Cardiac fibroblast (primary cell): ENCODE measurements at regions not wholly inside any gene's neighbourhood (a gene's known extent, or its start where the extent isn't known, plus 50 kb on each side); places are given as distances from the start of the nearest gene placed in this dataset.
A peak's percentile ranks its signal among the peaks of the same experiment; 100 is the strongest.
"Not testable (repeated sequence)": the region's sequence is repeated elsewhere in the genome, so short reads cannot be mapped to it uniquely, and the experiment has no call there.

Source experiments
- DNase-seq, 2 donors: peaks; one replicate each; pipeline versions ENCODE4 v3.0.0 to v3.0.0-alpha.2; 2010; ENCODE audit warnings: low read depth in 2 of 2
- H3K4me3 ChIP-seq, 2 donors: replicated peaks in 1 of 2; 1 replicate in 1 of 2; 2 replicates in 1 of 2; pipeline ENCODE4 v1.5.1; 2011; ENCODE audit warnings: low read depth in 2 of 2, low read length in 2 of 2, mild to moderate bottlenecking in 2 of 2, moderate library complexity in 1 of 2
- CTCF ChIP-seq: IDR thresholded peaks from one replicate; pipeline ENCODE4 v1.5.1; 2011; ENCODE audit warnings: low read depth, mild to moderate bottlenecking, low read length, inconsistent platforms

DNA sequence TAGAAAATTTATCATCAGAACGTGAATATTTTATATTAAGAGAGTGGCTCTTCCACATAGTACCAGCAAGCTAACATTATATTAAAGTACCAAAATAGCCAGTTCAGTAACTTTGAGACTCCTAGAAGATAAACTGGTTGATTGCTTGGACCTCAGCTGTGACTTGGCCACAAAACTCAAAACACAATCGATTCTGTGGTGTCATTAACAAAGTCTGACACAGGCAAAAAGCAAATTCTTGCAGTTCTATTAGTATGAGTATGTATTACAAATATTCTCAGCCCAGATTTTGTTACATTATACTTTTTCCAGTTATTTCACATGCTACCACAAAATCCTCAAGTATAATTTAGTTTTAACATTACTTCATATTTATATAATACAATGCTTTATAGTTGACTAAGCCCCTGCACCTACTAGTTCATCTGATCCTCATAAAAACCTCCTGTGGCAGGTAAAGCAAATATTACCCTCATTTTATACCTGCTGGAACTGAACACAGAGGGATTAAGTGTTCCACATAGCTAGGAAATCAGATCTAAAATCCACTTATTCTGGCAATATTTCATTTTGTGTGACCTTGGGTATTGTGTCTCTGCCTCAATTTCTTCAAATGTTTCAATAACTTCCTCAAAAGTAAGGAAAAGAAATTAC is 279.9 kb upstream of the MKLN1 start:
- DNase-seq, result no peak
- no peak for TF ChIP-seq CTCF
- H3K4me3 ChIP-seq, result no peak overlapping the region

DNA sequence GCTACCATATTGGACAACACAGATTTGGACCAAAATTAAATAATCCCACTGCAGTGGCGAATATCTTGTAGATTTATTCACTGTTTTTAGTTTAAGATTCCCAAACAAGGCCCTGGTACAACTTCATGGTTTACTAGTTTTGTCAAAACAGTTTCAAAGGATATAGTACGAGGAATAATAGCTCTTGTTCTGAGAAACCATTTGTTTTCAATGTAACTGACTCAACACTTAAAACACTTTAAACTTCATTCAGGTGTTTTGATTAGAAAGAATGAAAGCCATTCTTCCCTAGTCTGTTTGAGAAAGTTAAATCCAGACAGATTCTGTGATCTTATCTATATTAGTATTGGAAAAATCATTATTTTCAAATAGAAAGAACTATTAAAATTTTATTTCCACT is 276.4 kb upstream of the MKLN1 start:
- no peak for DNase-seq
- no peak overlapping the region for H3K4me3 ChIP-seq
- no peak for TF ChIP-seq CTCF

- no peak overlapping the region for H3K4me3 ChIP-seq
- no peak for TF ChIP-seq CTCF
- no peak for DNase-seq
These were observed 275.3 kb upstream of the MKLN1 start for GRCh38 chr7:131052285-131052904.

DNA sequence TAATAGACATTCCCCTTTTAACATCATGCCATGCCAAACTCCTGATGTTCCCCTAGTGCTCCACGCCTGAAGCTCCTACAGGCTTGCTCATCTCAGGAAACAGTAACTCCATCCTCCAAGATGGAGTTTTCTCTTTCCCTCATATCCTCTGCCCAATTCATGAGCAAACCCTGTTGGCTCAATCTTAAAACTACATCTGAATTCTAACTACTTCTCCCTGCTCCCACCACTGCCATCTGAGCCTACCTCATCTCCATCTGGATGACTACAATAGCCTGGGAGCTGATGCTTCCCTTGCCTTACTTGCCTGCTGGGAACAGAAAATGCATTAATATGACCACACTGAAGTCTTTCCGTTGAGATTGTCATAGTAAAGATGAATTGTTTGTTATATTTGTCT is 271.7 kb upstream of the MKLN1 start:
- no peak for TF ChIP-seq CTCF
- no peak overlapping the region for H3K4me3 ChIP-seq
- DNase-seq, result no peak

DNA sequence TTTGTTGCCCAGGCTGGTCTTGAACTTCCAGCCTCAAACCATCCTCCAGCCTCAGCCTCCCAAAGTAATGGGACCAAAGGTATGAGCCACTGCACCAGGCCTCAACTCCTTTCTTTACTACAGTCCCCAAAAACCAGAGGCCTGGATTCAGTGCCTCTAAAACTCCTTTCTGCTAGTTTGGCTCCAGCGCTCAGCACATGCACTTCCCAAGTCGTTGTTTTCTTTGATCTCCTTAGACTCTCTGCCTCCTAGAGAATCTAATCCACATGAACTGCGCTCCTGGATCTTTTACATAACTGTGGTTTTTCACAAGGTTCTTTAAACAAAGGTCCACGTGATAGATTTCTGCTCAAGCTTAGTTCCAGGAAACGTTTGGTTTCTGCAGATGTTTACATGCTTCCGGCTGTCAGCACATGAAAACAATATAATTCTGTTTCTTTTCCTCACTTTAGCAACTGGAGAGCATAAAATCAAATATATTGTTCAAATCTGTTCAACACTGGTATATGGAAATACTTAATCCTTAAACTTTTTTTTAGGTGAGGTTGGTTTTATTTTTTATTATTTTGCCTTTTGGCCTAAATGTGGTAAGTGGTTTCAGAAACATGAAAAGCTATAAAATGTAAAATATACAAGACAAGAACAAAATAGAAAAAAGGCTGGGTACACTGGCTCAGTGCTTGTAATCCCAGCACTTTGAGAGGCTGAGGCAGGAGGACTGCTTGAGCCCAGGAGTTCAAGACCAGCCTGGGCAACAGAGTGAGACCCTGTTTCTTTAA is 270.5 kb upstream of the MKLN1 start:
- H3K4me3 ChIP-seq, result no peak overlapping the region
- peak; percentile 91 to 92 for DNase-seq
- TF ChIP-seq CTCF, result no peak

DNA sequence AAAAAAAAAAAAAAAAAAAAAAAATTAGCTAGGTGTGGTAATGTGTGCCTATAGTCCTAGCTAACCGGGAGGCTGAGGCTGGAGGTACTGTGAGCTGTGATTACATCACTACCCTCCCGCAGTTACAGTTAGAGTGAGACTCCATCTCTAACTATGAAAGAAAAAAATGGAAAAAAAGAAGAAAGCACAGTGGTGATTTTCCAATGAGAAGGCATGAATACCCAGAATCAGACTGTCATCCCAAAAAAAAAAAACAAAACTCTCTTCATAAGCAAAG is 269.9 kb upstream of the MKLN1 start:
- TF ChIP-seq CTCF, result no peak
- peak; percentile 24 to 46 for DNase-seq
- H3K4me3 ChIP-seq, result no peak overlapping the region

- H3K4me3 ChIP-seq, DNase-seq: not testable (repeated sequence)
These were observed 269.0 kb upstream of the MKLN1 start for GRCh38 chr7:131058561-131059288.

- not testable (repeated sequence) for DNase-seq, H3K4me3 ChIP-seq
These were observed 268.3 kb upstream of the MKLN1 start for GRCh38 chr7:131059401-131059800.
